RPMI8226 (cell line): ENCODE measurements at regions not wholly inside any gene's neighbourhood (a gene's known extent, or its start where the extent isn't known, plus 50 kb on each side); places are given as distances from the start of the nearest gene placed in this dataset.
A peak's percentile ranks its signal among the peaks of the same experiment; 100 is the strongest.
"Not testable (repeated sequence)": the region's sequence is repeated elsewhere in the genome, so short reads cannot be mapped to it uniquely, and the experiment has no call there.

ENCODE experiments used
- DNase-seq: peaks from one replicate; pipeline ENCODE4 v3.0.0-alpha.2; 2015

GRCh38 chr5:90128551-90128950 lies 281.0 kb downstream of the CETN3 start:
- DNase-seq, result no peak

DNA sequence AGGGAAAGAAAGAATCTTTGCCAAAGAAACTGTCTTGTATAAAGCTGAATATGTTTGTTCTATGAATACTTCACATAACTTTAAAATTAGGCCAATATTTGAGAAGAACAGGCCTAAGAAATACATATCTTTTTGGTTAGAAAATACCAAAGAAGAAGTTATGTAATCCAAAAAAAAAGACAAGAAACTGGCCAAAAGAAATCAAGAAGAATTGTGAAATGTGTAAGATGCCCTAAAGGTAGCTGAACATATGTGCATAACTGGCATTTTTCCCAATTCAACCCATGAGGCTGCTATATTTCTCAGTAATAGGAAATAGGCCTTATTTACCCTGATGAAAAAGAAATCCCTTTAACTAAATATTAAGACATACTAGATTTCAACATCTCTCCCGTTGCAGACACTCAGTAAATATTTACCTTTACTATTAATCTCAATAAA lies 290.0 kb downstream of the CETN3 start:
- no peak for DNase-seq

- DNase-seq, result no peak
Observed at GRCh38 chr5:90117005-90117404, 292.6 kb downstream of the CETN3 start.

- no peak for DNase-seq
Observed at GRCh38 chr5:90113108-90113507, 296.4 kb downstream of the CETN3 start.

DNA sequence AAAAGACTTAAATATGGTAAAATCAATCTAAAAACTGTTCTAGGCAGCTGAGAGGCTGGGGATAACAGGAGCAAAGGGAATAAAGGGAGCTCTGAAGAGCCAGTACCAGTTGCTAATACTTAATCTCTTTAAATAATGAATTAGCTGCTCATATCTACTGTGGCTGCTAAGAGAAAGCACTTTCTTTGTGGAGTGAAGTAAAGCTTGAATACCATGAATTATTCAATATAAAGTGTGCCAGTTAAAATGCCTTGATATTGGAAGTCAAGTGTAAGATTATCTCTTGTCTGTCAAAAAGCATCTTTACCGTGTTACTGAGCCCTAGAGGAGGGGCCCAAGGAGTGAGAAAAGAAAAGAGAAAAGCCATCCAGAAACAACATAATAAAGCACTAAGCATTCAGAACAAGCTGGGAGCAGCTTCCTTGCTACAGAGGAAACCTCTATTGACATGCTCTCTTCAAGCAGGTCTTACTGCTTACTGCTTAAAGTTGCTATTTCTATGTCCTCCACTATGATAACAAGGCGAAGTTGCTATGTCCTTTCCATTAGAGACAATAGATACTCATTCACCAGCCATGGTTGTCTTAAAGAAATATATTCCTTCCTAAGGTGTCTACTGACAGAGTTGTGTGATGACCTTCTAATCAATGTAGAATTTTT lies 297.4 kb downstream of the CETN3 start:
- DNase-seq, result no peak

DNA sequence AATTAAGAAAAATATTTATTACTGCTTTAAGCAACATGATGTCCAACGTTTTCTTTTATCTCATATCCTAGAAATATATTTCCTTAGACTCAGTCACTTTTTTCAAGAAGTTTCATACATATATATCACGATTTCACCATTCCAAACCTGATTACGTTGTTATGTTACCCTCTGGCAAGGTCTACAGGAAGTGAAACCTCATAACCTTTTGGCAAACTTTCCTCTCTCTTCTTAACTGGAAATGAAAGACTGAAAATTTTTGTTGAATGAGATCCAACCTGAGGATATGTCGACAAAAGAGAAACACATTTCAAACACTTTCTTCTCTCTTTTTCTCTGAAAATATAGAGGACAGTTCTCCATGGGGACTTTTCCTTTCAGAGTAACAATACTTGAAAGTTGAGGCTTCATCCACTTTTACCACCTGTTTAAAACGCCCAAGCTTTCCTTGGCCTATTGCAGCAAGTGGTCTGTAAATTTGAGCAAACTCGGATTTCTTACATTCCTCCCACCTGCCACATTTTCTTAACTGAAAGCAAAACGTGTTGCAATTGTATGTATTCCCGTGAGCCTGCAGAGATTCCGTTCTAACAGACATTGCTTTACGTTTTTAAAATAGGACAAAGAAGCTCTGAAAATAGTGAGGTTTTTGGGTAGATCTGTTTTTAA lies 298.1 kb downstream of the CETN3 start:
- peak; percentile 56 for DNase-seq

DNA sequence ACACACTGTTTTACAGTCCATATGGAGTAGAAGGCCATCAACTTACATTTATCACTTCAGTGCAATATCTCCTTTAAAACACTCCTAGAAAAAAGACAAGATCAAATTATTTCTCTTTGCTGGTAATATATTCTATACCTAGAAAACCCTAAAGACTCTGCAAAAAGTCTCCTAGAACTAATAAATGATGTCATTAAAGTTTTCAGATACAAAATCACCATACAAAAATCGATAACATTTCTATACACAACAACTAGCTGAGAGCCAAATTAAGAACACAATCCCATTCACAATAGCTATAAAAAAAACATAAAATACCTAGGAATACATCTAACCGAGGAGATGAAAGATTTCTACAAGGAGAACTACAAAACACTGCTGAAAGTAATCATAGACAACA lies 300.3 kb downstream of the CETN3 start:
- no peak for DNase-seq

- DNase-seq, result no peak
Observed at GRCh38 chr5:90099099-90099498, 310.5 kb downstream of the CETN3 start.

- no peak for DNase-seq
Observed at GRCh38 chr5:90097082-90097477, 312.5 kb downstream of the CETN3 start.

DNA sequence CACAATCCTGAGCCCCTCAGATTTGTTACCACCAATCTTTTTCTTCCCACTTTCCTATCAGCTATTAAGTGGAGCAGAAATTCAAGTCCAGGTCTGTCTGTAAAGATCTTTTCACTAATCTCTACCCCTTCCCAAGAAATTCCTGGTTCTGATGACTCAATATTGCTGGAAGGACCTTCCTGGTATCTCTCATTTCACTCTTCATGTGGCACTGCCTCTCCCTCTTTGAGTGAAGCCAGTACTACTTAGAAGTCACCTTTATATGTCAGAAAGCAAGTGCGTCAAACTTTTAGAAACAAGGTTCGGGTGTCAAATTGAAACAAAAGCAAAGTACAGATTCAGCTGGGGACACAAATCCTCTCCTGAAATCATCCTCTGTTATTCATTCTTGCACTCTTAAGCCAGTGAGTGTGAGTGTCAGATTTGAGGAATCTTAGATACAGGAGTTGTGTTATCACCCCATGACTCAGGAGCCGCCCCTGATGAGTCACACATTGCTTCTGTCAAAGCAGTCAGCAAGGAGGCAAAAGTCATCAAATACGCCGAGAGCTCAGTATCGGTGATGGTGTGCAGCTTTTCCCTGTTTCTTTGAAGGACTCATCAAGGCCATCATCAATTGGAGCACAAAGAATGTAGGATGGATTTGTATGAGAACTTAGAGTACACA lies 313.0 kb downstream of the CETN3 start:
- DNase-seq, result no peak

- DNase-seq, result no peak
Observed at GRCh38 chr5:90095292-90096060, 314.1 kb downstream of the CETN3 start.

GRCh38 chr5:90093751-90094485 lies 315.6 kb downstream of the CETN3 start:
- no peak for DNase-seq

- DNase-seq, result no peak
Observed at GRCh38 chr5:90092734-90093133, 316.8 kb downstream of the CETN3 start.

GRCh38 chr5:90084342-90084741 lies 325.2 kb downstream of the CETN3 start:
- DNase-seq, result no peak

DNA sequence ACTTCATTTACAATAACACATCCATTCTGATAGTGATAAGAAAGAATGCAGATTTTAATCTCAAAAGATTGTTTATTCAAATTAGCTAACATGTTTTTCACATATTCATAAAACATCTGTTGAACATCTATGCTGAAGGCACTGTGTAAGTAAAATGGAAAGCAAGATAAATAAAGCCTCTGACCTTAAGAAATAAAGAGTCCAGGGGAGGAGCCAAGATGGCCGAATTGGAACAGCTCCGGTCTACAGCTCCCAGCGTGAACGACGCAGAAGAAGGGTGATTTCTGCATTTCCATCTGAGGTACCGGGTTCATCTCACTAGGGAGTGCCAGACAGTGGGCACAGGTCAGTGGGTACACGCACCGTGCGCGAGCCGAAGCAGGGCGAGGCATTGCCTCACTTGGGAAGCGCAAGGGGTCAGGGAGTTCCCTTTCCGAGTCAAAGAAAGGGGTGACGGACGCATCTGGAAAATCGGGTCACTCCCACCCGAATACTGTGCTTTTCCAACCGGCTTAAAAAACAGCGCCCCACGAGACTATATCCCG lies 336.5 kb downstream of the CETN3 start:
- not testable (repeated sequence) for DNase-seq

GRCh38 chr5:90071656-90072055 lies 337.9 kb downstream of the CETN3 start:
- DNase-seq, result no peak

- no peak for DNase-seq
Observed at GRCh38 chr5:90071066-90071465, 338.5 kb downstream of the CETN3 start.

GRCh38 chr5:90066920-90067319 lies 342.6 kb downstream of the CETN3 start:
- DNase-seq, result no peak

- DNase-seq, result no peak
Observed at GRCh38 chr5:90056911-90057705, 352.4 kb downstream of the CETN3 start.

DNA sequence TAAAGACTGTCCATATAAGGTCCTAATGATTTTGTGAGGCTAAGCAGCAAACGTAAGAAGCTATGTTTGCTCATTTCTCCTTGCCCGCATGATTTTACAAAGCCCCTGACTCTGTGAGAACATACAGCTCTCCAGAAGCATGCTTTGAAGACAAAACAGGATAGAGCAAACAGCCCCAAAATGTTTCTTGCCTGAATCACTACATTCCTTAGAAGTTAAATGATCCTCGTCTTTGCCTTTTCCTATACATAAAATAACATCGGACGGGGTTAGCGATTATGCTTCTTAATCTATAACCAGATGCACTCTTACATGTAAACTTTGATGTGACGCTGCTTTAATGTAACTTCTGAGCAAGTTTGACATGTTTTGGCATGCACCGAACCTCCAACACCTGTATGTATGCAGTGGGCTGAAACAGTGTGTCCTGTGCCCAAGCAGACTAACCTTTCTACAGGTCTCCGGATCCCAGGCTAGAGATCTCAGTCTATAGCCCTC lies 353.7 kb downstream of the CETN3 start:
- no peak for DNase-seq

GRCh38 chr5:90054612-90055011 lies 354.9 kb downstream of the CETN3 start:
- DNase-seq, result no peak
